ENCODE measurements at regions not wholly inside any gene's neighbourhood (a gene's known extent, or its start where the extent isn't known, plus 50 kb on each side); places are given as distances from the start of the nearest gene placed in this dataset.

GRCh38 chr6:78398292-78398691 lies 469.1 kb upstream of the IRAK1BP1 start:
- TF ChIP-seq POLR2A (IDR thresholded peaks at IDR 0.05; ENCODE audit: low read depth, low read length) = no peak
- no peak for TF ChIP-seq TAF1 (IDR thresholded peaks at IDR 0.05; ENCODE audit: low read depth, low read length)
- TF ChIP-seq SPI1 (IDR thresholded peaks at IDR 0.05; ENCODE audit: low read depth, low read length) = no peak
- no peak for TF ChIP-seq PAX5 (IDR thresholded peaks at IDR 0.05; ENCODE audit: insufficient read depth, low read length, severe bottlenecking)
- no peak for TF ChIP-seq POLR2AphosphoS5 (IDR thresholded peaks at IDR 0.05; ENCODE audit: low read depth, low read length)
- no peak for TF ChIP-seq POU2F2 (IDR thresholded peaks at IDR 0.05; ENCODE audit: low read depth, low read length)
